SK-N-MC (cell line): ENCODE measurements at regions not wholly inside any gene's neighbourhood (a gene's known extent, or its start where the extent isn't known, plus 50 kb on each side); places are given as distances from the start of the nearest gene placed in this dataset.

Experiments used
- DNase-seq: peaks from one replicate; pipeline ENCODE4 v3.0.0-alpha.2; 2011; ENCODE audit warnings: low read depth, low spot score
- H3K27ac ChIP-seq: fragments of 200-600 bp; sonication (generic); 2 replicates; pipeline ENCODE4 v1.5.1; 2016; ENCODE audit warnings: mixed run types
- H3K36me3 ChIP-seq: fragments of 200-600 bp; sonication (generic); 2 replicates; pipeline ENCODE4 v1.6.1; 2017; ENCODE audit warnings: antibody characterized with exemption, low read length, mixed read lengths; ENCODE audit not compliant: insufficient read depth
- H3K4me3 ChIP-seq: fragments of 200-600 bp; sonication (generic); 2 replicates; pipeline ENCODE4 v1.5.1; 2016
- H3K9ac ChIP-seq: fragments of 200-600 bp; sonication (generic); 2 replicates; pipeline ENCODE4 v1.8.0; 2017; ENCODE audit warnings: mixed run types, mixed read lengths; ENCODE audit not compliant: insufficient read length
- H3K9me3 ChIP-seq: fragments of 200-600 bp; sonication (generic); 2 replicates; pipeline ENCODE4 v1.6.1; 2017; ENCODE audit warnings: low read depth, mild to moderate bottlenecking, antibody characterized with exemption, low read length, moderate library complexity, mixed read lengths
- EZH2 ChIP-seq: fragments of 200-600 bp; sonication (generic); IDR thresholded peaks from one replicate; pipeline ENCODE4 v1.6.1; 2017; ENCODE audit warnings: antibody characterized with exemption
- FOXP2 ChIP-seq: optimal IDR thresholded peaks from 2 replicates; pipeline ENCODE3; 2011; ENCODE audit warnings: mild to moderate bottlenecking, moderate library complexity; ENCODE audit not compliant: insufficient read depth; ENCODE audit errors: extremely low read length, control extremely low read depth
- POLR2AphosphoS5 ChIP-seq: IDR thresholded peaks from 2 replicates; pipeline ENCODE4 v1.6.1; 2012; ENCODE audit warnings: mild to moderate bottlenecking, low read depth, low read length, borderline replicate concordance

DNA sequence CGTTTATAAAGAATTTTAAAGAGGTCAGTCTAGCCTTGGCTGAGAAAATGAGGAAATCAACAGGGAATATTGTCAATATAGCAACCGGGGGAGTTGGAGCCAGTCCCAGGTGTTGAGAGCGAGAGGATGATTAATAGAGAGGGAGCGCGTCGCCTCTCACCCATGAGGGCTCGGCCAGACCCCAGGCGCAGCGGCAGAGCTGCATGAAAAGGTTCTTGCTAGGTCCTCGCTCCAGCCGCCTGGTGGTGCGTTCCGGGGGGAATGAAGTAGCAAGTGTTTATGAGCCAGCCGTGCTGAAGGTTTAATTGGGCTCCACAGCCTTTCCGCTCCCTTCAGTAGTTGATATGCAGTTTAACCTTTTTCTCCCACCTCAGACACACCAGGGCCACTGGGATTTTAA lies 167.3 kb upstream of the IRX1 start:
- no peak for TF ChIP-seq FOXP2
- no peak for TF ChIP-seq EZH2
- no peak for TF ChIP-seq POLR2AphosphoS5
- H3K9me3 ChIP-seq: no peaks in the 10 kb centered on the region
- H3K9ac ChIP-seq: no peak overlapping the region
- no peaks in the 10 kb centered on the region for H3K36me3 ChIP-seq
- no peak overlapping the region for H3K27ac ChIP-seq
- no peak overlapping the region for H3K4me3 ChIP-seq
- DNase-seq: no peak

- no peak overlapping the region for H3K27ac ChIP-seq
- no peak for DNase-seq
- TF ChIP-seq FOXP2 (no peak), EZH2 (no peak), POLR2AphosphoS5 (no peak)
- H3K4me3 ChIP-seq: no peak overlapping the region
- no peaks in the 10 kb centered on the region for H3K36me3 ChIP-seq
- H3K9ac ChIP-seq: no peak overlapping the region
- no peaks in the 10 kb centered on the region for H3K9me3 ChIP-seq
Measured at GRCh38 chr5:3424946-3425345, 170.7 kb upstream of the IRX1 start.

DNA sequence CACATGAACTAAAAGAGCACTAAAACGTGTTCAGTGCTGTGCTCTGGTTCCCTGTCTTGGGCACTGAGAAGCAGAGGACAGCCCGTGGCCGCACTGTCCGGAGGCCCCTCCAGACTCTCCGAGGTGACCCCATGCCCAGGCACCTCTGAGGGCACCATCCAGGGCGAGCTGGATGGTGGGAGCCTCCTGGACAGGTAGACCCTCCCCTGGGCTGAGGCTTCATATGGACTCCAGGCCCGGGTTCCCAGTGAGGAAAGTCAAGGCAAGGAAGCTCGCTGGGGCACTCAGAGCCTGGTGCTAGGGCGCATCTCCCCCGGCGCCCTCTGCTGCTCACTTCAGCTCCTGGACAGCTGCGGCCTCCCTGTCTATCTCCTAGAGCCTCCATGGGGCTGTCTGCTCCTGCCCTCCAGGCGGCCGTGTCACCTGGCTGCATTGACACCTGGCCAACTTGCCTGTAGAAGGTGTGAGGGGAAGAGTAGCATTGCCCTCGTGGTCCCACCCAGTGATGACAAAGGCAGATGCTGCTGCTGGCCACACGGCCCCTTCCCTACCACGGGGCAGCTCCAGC lies 178.2 kb upstream of the IRX1 start:
- Histone ChIP-seq H3K36me3 (no peaks in the 10 kb centered on the region), H3K27ac (no peak overlapping the region), H3K4me3 (no peak overlapping the region), H3K9me3 (no peaks in the 10 kb centered on the region), H3K9ac (no peak overlapping the region)
- TF ChIP-seq EZH2: no peak
- no peak for TF ChIP-seq FOXP2
- no peak for TF ChIP-seq POLR2AphosphoS5
- no peak for DNase-seq

DNA sequence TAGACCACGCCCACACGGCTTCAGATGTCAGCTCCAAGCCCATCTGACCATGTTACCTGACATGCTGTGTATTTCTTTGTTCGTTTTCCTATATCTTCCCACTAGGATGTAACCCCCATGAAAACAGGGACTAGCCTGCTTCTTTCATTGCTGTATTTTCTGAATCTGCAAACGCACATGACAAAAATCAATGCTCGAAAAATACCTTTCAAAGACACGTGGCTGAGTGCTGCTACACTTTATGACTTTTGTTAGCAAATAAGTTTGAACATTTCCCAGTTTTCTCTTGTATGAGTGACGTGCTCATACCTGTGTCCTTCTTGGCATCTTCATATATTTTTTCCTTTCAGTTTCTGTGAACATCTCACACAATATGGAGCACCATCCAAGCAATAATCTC lies 181.3 kb upstream of the IRX1 start:
- no peak overlapping the region for H3K4me3 ChIP-seq

DNA sequence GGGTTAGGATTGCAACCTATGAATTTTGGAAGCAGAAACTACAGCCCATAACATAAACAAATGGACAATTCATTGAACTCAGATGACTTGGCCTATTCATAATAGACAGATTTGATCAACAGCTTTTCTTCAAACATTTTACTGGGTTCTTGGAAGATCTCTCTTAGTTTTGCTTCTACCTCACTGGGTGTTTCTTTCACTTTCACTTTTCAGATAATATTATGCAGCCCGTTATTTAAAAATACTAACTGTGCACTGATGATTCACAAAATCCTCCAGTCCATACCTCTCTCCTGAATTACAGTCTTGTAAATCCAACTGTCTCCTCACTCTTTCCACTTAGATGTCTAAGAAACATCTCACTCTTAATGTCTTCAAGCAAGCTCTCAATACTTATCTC lies 183.5 kb upstream of the IRX1 start:
- DNase-seq: no peak
- H3K9ac ChIP-seq: no peak overlapping the region
- no peak overlapping the region for H3K27ac ChIP-seq
- H3K9me3 ChIP-seq: no peaks in the 10 kb centered on the region
- no peaks in the 10 kb centered on the region for H3K36me3 ChIP-seq
- no peak for TF ChIP-seq FOXP2
- TF ChIP-seq EZH2: no peak
- no peak overlapping the region for H3K4me3 ChIP-seq

More for the DNA sequence above, 181.3 kb upstream of the IRX1 start:
- no peak overlapping the region for H3K9ac ChIP-seq
- no peak for DNase-seq
- H3K36me3 ChIP-seq: no peaks in the 10 kb centered on the region
- H3K9me3 ChIP-seq: no peaks in the 10 kb centered on the region
- H3K27ac ChIP-seq: no peak overlapping the region
- TF ChIP-seq FOXP2 (no peak), EZH2 (no peak), POLR2AphosphoS5 (no peak)

DNA sequence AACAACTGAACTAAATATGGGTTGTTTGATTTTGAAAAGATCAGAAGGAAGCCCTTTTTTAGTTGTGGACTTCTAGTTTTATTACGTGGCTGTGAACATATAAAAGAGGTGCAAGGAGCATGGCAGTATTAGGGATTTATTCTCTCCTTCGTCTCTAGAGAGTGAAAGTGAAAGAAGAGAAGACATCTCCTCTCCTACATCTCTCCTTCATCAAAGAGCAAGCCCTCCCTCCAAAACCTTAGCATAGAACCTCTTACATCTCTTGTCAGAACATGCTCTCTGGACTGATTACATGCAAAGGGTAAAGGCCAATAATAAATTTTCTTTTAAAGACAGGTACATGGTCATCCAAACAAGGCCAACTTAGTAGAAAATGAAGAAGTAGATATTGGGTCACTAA lies 184.3 kb upstream of the IRX1 start:
- Histone ChIP-seq H3K4me3 (no peak overlapping the region), H3K36me3 (no peaks in the 10 kb centered on the region), H3K27ac (no peak overlapping the region), H3K9me3 (no peaks in the 10 kb centered on the region), H3K9ac (no peak overlapping the region)
- DNase-seq: no peak
- TF ChIP-seq FOXP2 (no peak), POLR2AphosphoS5 (no peak), EZH2 (no peak)

- TF ChIP-seq FOXP2: no peak
- no peak for TF ChIP-seq EZH2
- TF ChIP-seq POLR2AphosphoS5: no peak
- H3K9ac ChIP-seq: no peak overlapping the region
Measured at GRCh38 chr5:3401635-3402034, 194.0 kb upstream of the IRX1 start.

DNA sequence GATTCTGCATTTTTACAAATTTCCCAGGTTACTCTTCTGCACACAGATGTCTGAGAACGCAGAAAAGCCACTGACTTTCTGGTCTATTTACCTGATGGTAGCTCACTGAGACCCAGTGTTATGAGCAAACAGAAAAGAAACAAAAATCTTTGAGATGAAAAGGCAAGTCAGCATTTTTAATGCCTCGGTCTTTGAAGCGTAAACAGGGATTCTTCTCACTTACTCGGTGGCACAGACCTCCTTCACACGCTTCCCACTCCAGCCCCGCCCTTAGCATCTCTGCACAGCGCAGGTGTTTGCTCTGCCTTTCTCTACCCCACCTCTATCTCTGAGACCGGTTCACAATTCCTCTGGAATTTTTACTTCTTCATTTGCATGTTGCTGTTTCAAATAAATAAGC lies 195.0 kb upstream of the IRX1 start:
- TF ChIP-seq EZH2 (no peak), FOXP2 (no peak), POLR2AphosphoS5 (no peak)
- Histone ChIP-seq H3K27ac (no peak overlapping the region), H3K9ac (no peak overlapping the region), H3K4me3 (no peak overlapping the region), H3K9me3 (no peaks in the 10 kb centered on the region), H3K36me3 (no peaks in the 10 kb centered on the region)
- DNase-seq: no peak

More at GRCh38 chr5:3401635-3402034, 194.0 kb upstream of the IRX1 start:
- H3K9me3 ChIP-seq: no peaks in the 10 kb centered on the region
- DNase-seq: no peak
- no peak overlapping the region for H3K27ac ChIP-seq
- H3K36me3 ChIP-seq: no peaks in the 10 kb centered on the region
- H3K4me3 ChIP-seq: no peak overlapping the region

- H3K4me3 ChIP-seq: no peak overlapping the region
- no peak for DNase-seq
- H3K9ac ChIP-seq: no peak overlapping the region
- H3K27ac ChIP-seq: no peak overlapping the region
- no peaks in the 10 kb centered on the region for H3K36me3 ChIP-seq
- H3K9me3 ChIP-seq: no peaks in the 10 kb centered on the region
- TF ChIP-seq POLR2AphosphoS5: no peak
- no peak for TF ChIP-seq EZH2
Measured at GRCh38 chr5:3394891-3395599, 200.6 kb upstream of the IRX1 start.
